Endothelial cell (in vitro differentiated cells): ENCODE measurements at regions not wholly inside any gene's neighbourhood (a gene's known extent, or its start where the extent isn't known, plus 50 kb on each side); places are given as distances from the start of the nearest gene placed in this dataset.

Experiments
- DNase-seq: peaks from one replicate; pipeline ENCODE4 v3.0.0; 2021; ENCODE audit warnings: low spot score
- H3K27ac Mint-ChIP-seq: one replicate; pipeline ENCODE4 v1.8.0; 2021; ENCODE audit warnings: mixed read lengths, inconsistent platforms; ENCODE audit not compliant: unreplicated experiment
- H3K27me3 Mint-ChIP-seq: one replicate; pipeline ENCODE4 v1.8.0; 2021; ENCODE audit warnings: mild to moderate bottlenecking, moderate library complexity, mixed read lengths, inconsistent platforms; ENCODE audit not compliant: unreplicated experiment
- H3K36me3 Mint-ChIP-seq: one replicate; pipeline ENCODE4 v1.8.0; 2021; ENCODE audit warnings: mild to moderate bottlenecking, low read depth, mixed read lengths, inconsistent platforms; ENCODE audit not compliant: unreplicated experiment
- H3K4me1 Mint-ChIP-seq: one replicate; pipeline ENCODE4 v1.8.0; 2021; ENCODE audit warnings: mild to moderate bottlenecking, mixed read lengths, inconsistent platforms; ENCODE audit not compliant: unreplicated experiment
- H3K4me3 Mint-ChIP-seq: one replicate; pipeline ENCODE4 v1.8.0; 2021; ENCODE audit warnings: mild to moderate bottlenecking, mixed read lengths, inconsistent platforms; ENCODE audit not compliant: unreplicated experiment
- H3K9me3 Mint-ChIP-seq: one replicate; pipeline ENCODE4 v1.8.0; 2021; ENCODE audit warnings: mixed read lengths, inconsistent platforms; ENCODE audit not compliant: unreplicated experiment
- TF ChIP-seq, protein P1 (sequence below): fragments of 200-600 bp; sonication (generic); IDR thresholded peaks from one replicate; pipeline ENCODE4 v1.5.0; 2021; ENCODE audit warnings: antibody characterized with exemption; ENCODE audit not compliant: unreplicated experiment

DNA sequence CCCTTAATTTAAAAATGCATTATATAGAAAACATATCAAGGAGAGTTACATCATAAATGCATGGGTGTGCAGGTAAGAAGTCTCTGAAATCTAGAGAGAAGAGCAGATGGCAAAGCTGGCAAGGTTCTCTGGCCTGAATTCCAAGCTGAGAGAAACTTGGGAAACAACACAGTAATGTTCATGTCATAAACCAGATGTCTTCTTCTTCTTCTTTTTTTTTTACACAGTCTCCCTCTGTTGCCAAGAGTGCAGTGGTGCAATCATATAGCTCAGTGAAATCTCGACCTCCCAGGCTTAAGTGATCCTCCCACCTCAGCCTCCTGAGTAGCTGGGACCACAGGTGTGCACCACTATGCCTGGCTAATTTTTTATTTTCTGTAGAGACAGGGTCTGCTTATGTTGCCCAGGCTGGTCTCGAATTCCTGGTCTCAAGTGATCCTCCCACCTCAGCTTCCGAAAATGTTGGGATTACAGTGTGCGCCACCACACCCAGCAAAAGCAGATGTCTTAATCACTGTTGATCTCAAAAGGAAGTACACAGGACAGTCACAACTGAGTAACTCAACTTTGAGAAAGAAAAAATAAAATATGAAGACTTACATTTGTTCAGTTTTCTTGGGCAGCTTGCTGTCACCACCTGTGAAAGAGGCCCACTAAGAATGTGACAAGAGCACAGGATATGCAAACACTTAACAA lies 77.3 kb downstream of the DNAAF9 start:
- H3K4me1 Mint-ChIP-seq = no peaks in the 10 kb centered on the region
- TF ChIP-seq, protein P1, sequence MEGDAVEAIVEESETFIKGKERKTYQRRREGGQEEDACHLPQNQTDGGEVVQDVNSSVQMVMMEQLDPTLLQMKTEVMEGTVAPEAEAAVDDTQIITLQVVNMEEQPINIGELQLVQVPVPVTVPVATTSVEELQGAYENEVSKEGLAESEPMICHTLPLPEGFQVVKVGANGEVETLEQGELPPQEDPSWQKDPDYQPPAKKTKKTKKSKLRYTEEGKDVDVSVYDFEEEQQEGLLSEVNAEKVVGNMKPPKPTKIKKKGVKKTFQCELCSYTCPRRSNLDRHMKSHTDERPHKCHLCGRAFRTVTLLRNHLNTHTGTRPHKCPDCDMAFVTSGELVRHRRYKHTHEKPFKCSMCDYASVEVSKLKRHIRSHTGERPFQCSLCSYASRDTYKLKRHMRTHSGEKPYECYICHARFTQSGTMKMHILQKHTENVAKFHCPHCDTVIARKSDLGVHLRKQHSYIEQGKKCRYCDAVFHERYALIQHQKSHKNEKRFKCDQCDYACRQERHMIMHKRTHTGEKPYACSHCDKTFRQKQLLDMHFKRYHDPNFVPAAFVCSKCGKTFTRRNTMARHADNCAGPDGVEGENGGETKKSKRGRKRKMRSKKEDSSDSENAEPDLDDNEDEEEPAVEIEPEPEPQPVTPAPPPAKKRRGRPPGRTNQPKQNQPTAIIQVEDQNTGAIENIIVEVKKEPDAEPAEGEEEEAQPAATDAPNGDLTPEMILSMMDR = no peak
- no peak for DNase-seq
- H3K27me3 Mint-ChIP-seq = no peaks in the 10 kb centered on the region
- H3K27ac Mint-ChIP-seq = no peak overlapping the region
- H3K4me3 Mint-ChIP-seq = no peak overlapping the region
- H3K36me3 Mint-ChIP-seq = peaks cover 46% of the 10 kb centered on the region
- no peaks in the 10 kb centered on the region for H3K9me3 Mint-ChIP-seq

DNA sequence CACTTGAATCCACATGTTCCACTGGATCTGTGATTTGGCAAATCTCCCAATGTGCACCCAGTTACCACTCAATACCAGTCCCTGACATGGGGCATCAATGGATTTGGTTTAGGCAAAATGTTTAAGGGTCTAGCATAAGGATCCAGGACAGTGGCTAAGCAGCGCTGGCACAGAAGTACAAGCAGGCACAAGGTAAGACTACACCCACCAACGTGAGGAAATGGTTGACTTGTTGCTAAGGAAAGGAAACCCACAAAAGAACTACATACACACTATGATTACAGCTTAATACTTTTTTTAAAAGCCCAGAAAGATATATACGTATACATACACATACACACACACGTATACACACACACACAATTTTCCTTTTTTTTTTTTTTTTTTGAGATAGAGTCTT lies 79.0 kb downstream of the DNAAF9 start:
- DNase-seq = no peak
- TF ChIP-seq, protein P1 = no peak
- no peaks in the 10 kb centered on the region for H3K4me1 Mint-ChIP-seq
- no peak overlapping the region for H3K4me3 Mint-ChIP-seq
- no peak overlapping the region for H3K27ac Mint-ChIP-seq
- no peaks in the 10 kb centered on the region for H3K9me3 Mint-ChIP-seq
- no peaks in the 10 kb centered on the region for H3K27me3 Mint-ChIP-seq
- peaks cover 40% of the 10 kb centered on the region for H3K36me3 Mint-ChIP-seq

DNA sequence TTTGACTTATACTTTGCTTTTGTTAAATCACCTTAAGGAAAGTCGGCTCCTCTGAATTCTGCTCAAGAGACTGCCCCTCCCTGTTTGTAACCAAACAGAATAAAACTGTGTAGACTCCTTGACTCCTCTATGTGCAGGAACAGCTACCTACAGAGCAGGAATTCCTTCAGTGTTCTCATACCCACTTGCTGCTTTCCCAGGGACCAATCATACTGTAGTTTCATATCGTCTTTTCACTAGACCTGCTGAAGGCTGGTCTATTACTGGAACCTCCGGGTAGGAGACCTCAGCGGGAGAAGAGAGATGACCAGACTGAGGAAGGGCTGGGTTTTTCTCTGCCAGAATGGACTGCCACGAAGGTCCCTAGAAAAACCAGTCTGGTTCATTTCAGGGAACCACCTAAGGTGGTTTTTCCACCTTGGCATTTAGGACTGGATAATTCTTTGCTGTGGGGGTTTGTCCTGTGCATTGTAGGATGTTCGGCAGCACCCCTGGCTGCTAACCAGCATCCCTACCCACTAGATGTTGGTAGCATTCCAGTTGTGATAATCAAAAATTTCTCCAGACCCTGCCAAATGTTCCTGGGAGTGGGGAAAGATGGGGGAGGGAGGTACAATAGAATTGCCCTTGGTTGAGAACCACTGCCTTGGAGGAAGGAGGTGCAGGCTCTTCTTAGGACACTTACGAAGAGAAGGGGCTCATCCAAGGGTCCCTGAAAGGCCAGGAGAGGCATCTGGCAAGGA lies 80.5 kb downstream of the DNAAF9 start:
- no peak overlapping the region for H3K27ac Mint-ChIP-seq
- TF ChIP-seq, protein P1 = no peak
- no peak for DNase-seq

DNA sequence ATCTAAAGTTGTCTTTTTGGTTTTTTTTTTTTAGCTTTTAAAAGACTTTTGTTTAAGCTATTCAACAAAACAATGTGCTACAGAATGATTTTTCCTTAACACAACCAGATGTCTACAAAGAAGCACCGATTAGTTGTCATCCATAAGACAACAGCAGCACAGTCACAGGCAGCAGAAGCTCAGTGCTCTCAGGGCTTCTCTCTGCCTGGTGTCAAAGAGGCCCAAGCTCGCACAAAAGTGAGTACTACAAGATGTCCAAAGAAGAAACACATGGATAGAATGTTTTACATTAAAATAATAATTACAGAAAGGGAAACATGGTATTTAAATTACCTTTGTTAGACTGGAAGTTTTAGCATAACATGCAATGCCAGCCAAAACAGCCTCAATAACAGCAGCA lies 81.6 kb downstream of the DNAAF9 start:
- Mint-ChIP-seq H3K27ac (no peak overlapping the region), H3K27me3 (peaks cover 2% of the 10 kb centered on the region), H3K9me3 (no peaks in the 10 kb centered on the region), H3K4me1 (no peaks in the 10 kb centered on the region), H3K36me3 (peaks cover 34% of the 10 kb centered on the region), H3K4me3 (no peak overlapping the region)
- no peak for DNase-seq
- TF ChIP-seq, protein P1 = no peak

More for the DNA sequence above, 80.5 kb downstream of the DNAAF9 start:
- H3K36me3 Mint-ChIP-seq = peaks cover 40% of the 10 kb centered on the region
- H3K9me3 Mint-ChIP-seq = no peaks in the 10 kb centered on the region
- no peaks in the 10 kb centered on the region for H3K4me1 Mint-ChIP-seq
- H3K27me3 Mint-ChIP-seq = peaks cover 2% of the 10 kb centered on the region
- no peak overlapping the region for H3K4me3 Mint-ChIP-seq

DNA sequence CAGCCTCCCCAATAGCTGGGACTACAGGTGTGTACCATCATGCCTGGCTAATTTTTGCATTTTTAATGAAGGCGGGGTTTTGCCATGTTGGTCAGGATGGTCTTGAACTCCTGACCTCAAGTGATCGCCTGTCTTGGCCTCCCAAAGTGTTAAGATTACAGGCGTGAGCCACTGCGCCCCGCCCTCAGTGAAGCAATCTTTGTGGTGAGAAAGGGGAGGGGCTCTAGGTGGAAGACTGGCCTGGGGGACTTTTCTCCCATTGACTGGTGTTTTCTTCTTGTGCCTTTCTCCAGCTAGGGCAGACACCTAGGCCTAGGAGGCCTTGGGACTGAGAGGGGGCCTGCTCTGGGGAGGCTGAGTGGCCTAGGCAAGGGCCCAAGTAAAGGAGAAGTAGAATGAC lies 84.1 kb downstream of the DNAAF9 start:
- no peak overlapping the region for H3K4me3 Mint-ChIP-seq
- no peak for DNase-seq
- peaks cover 3% of the 10 kb centered on the region for H3K4me1 Mint-ChIP-seq
- peaks cover 29% of the 10 kb centered on the region for H3K36me3 Mint-ChIP-seq
- H3K9me3 Mint-ChIP-seq = no peaks in the 10 kb centered on the region
- H3K27me3 Mint-ChIP-seq = peaks cover 2% of the 10 kb centered on the region
- TF ChIP-seq, protein P1 = no peak
- H3K27ac Mint-ChIP-seq = no peak overlapping the region
